SK-N-SH (cell line): ENCODE measurements at regions not wholly inside any gene's neighbourhood (a gene's known extent, or its start where the extent isn't known, plus 50 kb on each side); places are given as distances from the start of the nearest gene placed in this dataset.
"Not testable (repeated sequence)": the region's sequence is repeated elsewhere in the genome, so short reads cannot be mapped to it uniquely, and the experiment has no call there.

Experiments used
- CTCF ChIA-PET: fragments of 300-600, 350-600 bp; formaldehyde crosslinking; extraction: SDS; loops from one replicate; lab custom pipeline; 2021; lab: Yijun Ruan, JAX
- POLR2A ChIA-PET: fragments of 350-600 bp; sonication (Branson Sonifier 250); formaldehyde crosslinking; extraction: SDS; loops from one replicate; lab custom pipeline; 2020; ENCODE audit warnings: antibody characterized with exemption, inconsistent platforms; lab: Yijun Ruan, JAX
- DNase-seq: peaks from one replicate; pipeline ENCODE4 v3.0.0; 2012
- H2AFZ ChIP-seq: fragments of 200-600 bp; sonication (generic); 2 replicates; pipeline ENCODE4 v1.8.1; 2016; ENCODE audit warnings: antibody characterized with exemption, mild to moderate bottlenecking, low read depth
- H3F3A ChIP-seq: fragments of 200-600 bp; sonication (generic); replicated peaks from 2 replicates; pipeline ENCODE3; 2016; ENCODE audit warnings: antibody characterized with exemption, mild to moderate bottlenecking; ENCODE audit not compliant: insufficient read depth
- H3K27ac ChIP-seq, 2 experiments: fragments of 200-500 bp in 1 of 2; fragments of 200-600 bp in 1 of 2; sonication (Bioruptor generic) in 1 of 2; sonication (generic), shearing (Covaris generic) in 1 of 2; 2 replicates each; pipeline versions ENCODE4 v1.5.1 to v1.6.1; 2014 to 2016; ENCODE audit warnings: low read depth in 2 of 2, inconsistent platforms in 1 of 2, low read length in 1 of 2, mild to moderate bottlenecking in 1 of 2, mixed read lengths in 1 of 2
- H3K27me3 ChIP-seq: fragments of 200-600 bp; sonication (generic), shearing (Covaris generic); 2 replicates; pipeline ENCODE4 v1.6.1; 2016; ENCODE audit warnings: mixed run types; ENCODE audit not compliant: insufficient read depth
- H3K36me3 ChIP-seq, 2 experiments: fragments of 200-500 bp in 1 of 2; fragments of 200-600 bp in 1 of 2; sonication (Bioruptor generic) in 1 of 2; sonication (generic) in 1 of 2; replicated peaks in 1 of 2; 2 replicates each; pipeline versions ENCODE3 to v1.5.1; 2014 to 2016; ENCODE audit warnings: low read length in 1 of 2, mild to moderate bottlenecking in 1 of 2; ENCODE audit not compliant: insufficient read depth in 2 of 2, control insufficient read depth in 1 of 2
- H3K4me1 ChIP-seq, 2 experiments: fragments of 200-500 bp in 1 of 2; fragments of 200-600 bp in 1 of 2; sonication (Bioruptor generic) in 1 of 2; sonication (generic), shearing (Covaris generic) in 1 of 2; 2 replicates each; pipeline versions ENCODE4 v1.5.1 to v1.6.1; 2014 to 2016; ENCODE audit warnings: low read depth in 1 of 2, low read length in 1 of 2, mixed run types in 1 of 2; ENCODE audit not compliant: insufficient read depth in 2 of 2, control insufficient read depth in 1 of 2
- H3K4me2 ChIP-seq: fragments of 200-600 bp; sonication (generic), shearing (Covaris generic); 2 replicates; pipeline ENCODE4 v1.6.1; 2017; ENCODE audit warnings: mixed run types
- H3K4me3 ChIP-seq, 2 experiments: fragments of 200-500 bp in 1 of 2; fragments of 200-600 bp in 1 of 2; sonication (Bioruptor generic) in 1 of 2; sonication (generic), shearing (Covaris generic) in 1 of 2; 2 replicates each; pipeline versions ENCODE4 v1.5.1 to v1.8.1; 2014 to 2016; ENCODE audit warnings: low read depth in 2 of 2, inconsistent platforms in 1 of 2, low read length in 1 of 2, mild to moderate bottlenecking in 1 of 2, mixed read lengths in 1 of 2, moderate library complexity in 1 of 2
- H3K79me2 ChIP-seq: fragments of 200-600 bp; sonication (generic); 2 replicates; pipeline ENCODE4 v1.8.1; 2017; ENCODE audit warnings: mild to moderate bottlenecking; ENCODE audit not compliant: insufficient read depth
- H3K9ac ChIP-seq: fragments of 200-600 bp; sonication (generic); 2 replicates; pipeline ENCODE4 v1.6.1; 2017; ENCODE audit warnings: mixed run types
- H3K9me2 ChIP-seq: fragments of 200-600 bp; sonication (generic); 2 replicates; pipeline ENCODE4 v1.6.1; 2017; ENCODE audit warnings: mixed run types
- H3K9me3 ChIP-seq: fragments of 200-600 bp; sonication (generic); 2 replicates; pipeline ENCODE4 v1.6.1; 2017; ENCODE audit warnings: mixed run types, mild to moderate bottlenecking, moderate library complexity
- H4K20me1 ChIP-seq: fragments of 200-600 bp; sonication (generic); 2 replicates; pipeline ENCODE4 v1.6.1; 2017; ENCODE audit warnings: mild to moderate bottlenecking, mixed run types; ENCODE audit not compliant: insufficient read depth
- CHD2 ChIP-seq: fragments of 150-350 bp; IDR thresholded peaks from 2 replicates; pipeline ENCODE4 v1.6.1; 2018; ENCODE audit warnings: low read length; ENCODE audit not compliant: partially characterized antibody
- CTCF ChIP-seq: fragments of 200-600 bp; sonication (generic); IDR thresholded peaks from 2 replicates; pipeline ENCODE4 v1.6.1; 2017; ENCODE audit warnings: antibody characterized with exemption, mild to moderate bottlenecking, moderate library complexity
- ELF1 ChIP-seq: IDR thresholded peaks from 2 replicates; pipeline ENCODE4 v1.4.0; 2012
- EP300 ChIP-seq, 2 experiments: IDR thresholded peaks; 2 replicates each; pipeline versions ENCODE4 v1.4.0 to v1.6.1; 2012; ENCODE audit warnings: borderline replicate concordance in 1 of 2, low read depth in 1 of 2, low read length in 1 of 2
- GABPA ChIP-seq: IDR thresholded peaks from 2 replicates; pipeline ENCODE4 v1.4.0; 2012; ENCODE audit warnings: low read depth, mild to moderate bottlenecking
- MEF2A ChIP-seq: IDR thresholded peaks from 2 replicates; pipeline ENCODE4 v1.4.0; 2012; ENCODE audit warnings: low read depth, borderline replicate concordance
- NFIC ChIP-seq: IDR thresholded peaks from 2 replicates; pipeline ENCODE4 v1.4.0; 2012; ENCODE audit warnings: borderline replicate concordance
- NRF1 ChIP-seq: IDR thresholded peaks from 2 replicates; pipeline ENCODE4 v1.6.1; 2012; ENCODE audit warnings: low read depth, mild to moderate bottlenecking, low read length
- RAD21 ChIP-seq: IDR thresholded peaks from 2 replicates; pipeline ENCODE4 v1.6.1; 2012; ENCODE audit warnings: mild to moderate bottlenecking, low read length
- RFX5 ChIP-seq: IDR thresholded peaks from 2 replicates; pipeline ENCODE4 v1.6.1; 2012; ENCODE audit warnings: mild to moderate bottlenecking, improper control_type of control experiment, low read length
- SIN3A ChIP-seq: IDR thresholded peaks from 2 replicates; pipeline ENCODE4 v1.6.1; 2012; ENCODE audit warnings: low read depth, mild to moderate bottlenecking, low read length, moderate library complexity, borderline replicate concordance
- TAF1 ChIP-seq: IDR thresholded peaks from 2 replicates; pipeline ENCODE4 v1.6.1; 2012; ENCODE audit warnings: low read depth, mild to moderate bottlenecking, low read length, moderate library complexity, borderline replicate concordance
- TEAD4 ChIP-seq: IDR thresholded peaks from 2 replicates; pipeline ENCODE4 v1.4.0; 2012; ENCODE audit warnings: mild to moderate bottlenecking, borderline replicate concordance; ENCODE audit not compliant: insufficient read depth
- USF1 ChIP-seq: IDR thresholded peaks from 2 replicates; pipeline ENCODE4 v1.4.0; 2012; ENCODE audit warnings: low read depth, borderline replicate concordance
- YY1 ChIP-seq: IDR thresholded peaks from 2 replicates; pipeline ENCODE4 v1.4.0; 2012; ENCODE audit warnings: low read depth, mild to moderate bottlenecking
- WGBS: methylation state at CpG from one replicate; pipeline ENCODE4 v1.1.6; 2017; ENCODE audit warnings: low lambda C conversion rate; 5-methylcytosine and 5-hydroxymethylcytosine counted together
- TF ChIP-seq, protein P1 (sequence below): IDR thresholded peaks from 2 replicates; pipeline ENCODE4; 2012
- TF ChIP-seq, protein P2 (sequence below): IDR thresholded peaks from 2 replicates; pipeline ENCODE4 v1.4.0; 2012; ENCODE audit warnings: low read depth

DNA sequence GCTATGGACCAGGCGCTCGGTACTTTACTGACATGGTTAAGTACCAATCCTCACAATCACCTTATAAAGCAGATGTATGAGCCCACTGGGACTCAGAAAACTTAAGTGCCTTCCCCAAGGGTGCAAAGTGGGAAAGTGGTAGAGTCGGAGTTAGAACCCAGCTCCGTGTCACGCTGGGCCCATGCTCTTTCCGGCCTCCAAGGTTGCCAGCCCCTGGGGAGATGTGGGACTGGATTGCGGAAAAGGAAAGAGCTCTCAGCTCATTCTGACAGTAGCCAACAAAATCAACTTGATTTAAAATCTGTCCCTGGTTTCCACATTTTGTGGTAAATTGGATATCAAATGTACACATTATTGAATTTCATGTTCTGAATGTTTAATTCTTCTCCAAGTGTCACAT, 403.8 kb downstream of the DCDC2C start:
- POLR2A ChIA-PET = no interaction called here
- no peaks in the 10 kb centered on the region for H3K36me3 ChIP-seq
- H3K4me3 ChIP-seq = no peak overlapping the region
- no peak for DNase-seq
- no peak overlapping the region for H2AFZ ChIP-seq
- H3K79me2 ChIP-seq = no peaks in the 10 kb centered on the region
- H3K9me2 ChIP-seq = no peaks in the 10 kb centered on the region
- no peaks in the 10 kb centered on the region for H3K27me3 ChIP-seq
- no peak overlapping the region for H3K9ac ChIP-seq
- H3K27ac ChIP-seq = no peak overlapping the region
- H3K9me3 ChIP-seq = peaks cover 11% of the 10 kb centered on the region; the same call in 1 of the 2 replicates
- WGBS = 39% methylated on average over 7 of the region's 7 CpGs
- H3F3A ChIP-seq = no peaks in the 10 kb centered on the region
- no peaks in the 10 kb centered on the region for H3K4me1 ChIP-seq
- no peaks in the 10 kb centered on the region for H4K20me1 ChIP-seq
- TF ChIP-seq USF1 (no peak), ELF1 (no peak), YY1 (no peak), RFX5 (no peak), SIN3A (no peak), NFIC (no peak), CHD2 (no peak), MEF2A (no peak), CTCF (no peak)
- TF ChIP-seq, protein P1, sequence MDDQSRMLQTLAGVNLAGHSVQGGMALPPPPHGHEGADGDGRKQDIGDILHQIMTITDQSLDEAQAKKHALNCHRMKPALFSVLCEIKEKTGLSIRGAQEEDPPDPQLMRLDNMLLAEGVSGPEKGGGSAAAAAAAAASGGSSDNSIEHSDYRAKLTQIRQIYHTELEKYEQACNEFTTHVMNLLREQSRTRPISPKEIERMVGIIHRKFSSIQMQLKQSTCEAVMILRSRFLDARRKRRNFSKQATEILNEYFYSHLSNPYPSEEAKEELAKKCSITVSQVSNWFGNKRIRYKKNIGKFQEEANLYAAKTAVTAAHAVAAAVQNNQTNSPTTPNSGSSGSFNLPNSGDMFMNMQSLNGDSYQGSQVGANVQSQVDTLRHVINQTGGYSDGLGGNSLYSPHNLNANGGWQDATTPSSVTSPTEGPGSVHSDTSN = no peak
- TF ChIP-seq, protein P2, sequence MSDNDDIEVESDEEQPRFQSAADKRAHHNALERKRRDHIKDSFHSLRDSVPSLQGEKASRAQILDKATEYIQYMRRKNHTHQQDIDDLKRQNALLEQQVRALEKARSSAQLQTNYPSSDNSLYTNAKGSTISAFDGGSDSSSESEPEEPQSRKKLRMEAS = no peak
- H3K4me2 ChIP-seq = no peak overlapping the region
- CTCF ChIA-PET = no interaction called here

GRCh38 chr2:4110273-4110672, 406.9 kb downstream of the DCDC2C start:
- no peaks in the 10 kb centered on the region for H3F3A ChIP-seq
- no peak for DNase-seq
- no peak overlapping the region for H3K27ac ChIP-seq
- no peak overlapping the region for H3K4me2 ChIP-seq
- H3K79me2 ChIP-seq = no peaks in the 10 kb centered on the region
- H3K27me3 ChIP-seq = no peaks in the 10 kb centered on the region
- no peaks in the 10 kb centered on the region for H3K4me1 ChIP-seq
- H2AFZ ChIP-seq = no peak overlapping the region
- TF ChIP-seq TEAD4 (no peak), GABPA (no peak), EP300 (IDR thresholded peaks at IDR 0.05; ENCODE audit: borderline replicate concordance in 1 of 2, low read depth in 1 of 2, low read length in 1 of 2) (no peak), NRF1 (no peak), TAF1 (no peak), RAD21 (no peak)
- H3K9me2 ChIP-seq = no peaks in the 10 kb centered on the region
- CTCF ChIA-PET = interaction anchor here (2.1 kb wide), 1 partner anchor 151 kb away, joined by 8 read pairs; no protein-coding TSS in a partner anchor
- H4K20me1 ChIP-seq = no peaks in the 10 kb centered on the region
- WGBS = 45% methylated on average over 4 of the region's 4 CpGs
- no peaks in the 10 kb centered on the region for H3K9me3 ChIP-seq
- no peaks in the 10 kb centered on the region for H3K36me3 ChIP-seq
- H3K9ac ChIP-seq = no peak overlapping the region
- POLR2A ChIA-PET = no interaction called here
- no peak overlapping the region for H3K4me3 ChIP-seq

- H3K4me1 ChIP-seq, H3K4me3 ChIP-seq, POLR2A ChIA-PET, H3K27ac ChIP-seq, H3K4me2 ChIP-seq, H3F3A ChIP-seq, H4K20me1 ChIP-seq, H3K9ac ChIP-seq, DNase-seq, H3K36me3 ChIP-seq, H3K9me2 ChIP-seq, CTCF ChIA-PET, H2AFZ ChIP-seq, H3K27me3 ChIP-seq, H3K9me3 ChIP-seq, H3K79me2 ChIP-seq: not testable (repeated sequence)
- 5% methylated on average over 3 of the region's 3 CpGs for WGBS
Observed at GRCh38 chr2:4115435-4115834, 412.1 kb downstream of the DCDC2C start.
